ENCODE measurements at regions not wholly inside any gene's neighbourhood (a gene's known extent, or its start where the extent isn't known, plus 50 kb on each side); places are given as distances from the start of the nearest gene placed in this dataset.

- DNase-seq: no peak
- FAIRE-seq: no peak
- Histone ChIP-seq H3K9me3 (no peaks in the 10 kb centered on the region), H3K36me3 (no peaks in the 10 kb centered on the region), H3K27ac (no peak overlapping the region), H3K4me1 (no peaks in the 10 kb centered on the region), H3K4me3 (no peak overlapping the region), H3K27me3 (peaks cover 0 to 4% (median 0%) of the 10 kb centered on the region in 4 donors)
- intact Hi-C loops (cut with DNase I): no loop called here
- 88% methylated on average over 2 of the region's 2 CpGs for WGBS, 2 donors
- no peak for ATAC-seq
- no peak for TF ChIP-seq CTCF (IDR thresholded peaks at IDR 0.05)
Measured at GRCh38 chr9:80012557-80013330, 441.0 kb downstream of the TLE4 start.

GRCh38 chr9:80009204-80009603 is 437.4 kb downstream of the TLE4 start:
- no peaks in the 10 kb centered on the region for H3K36me3 ChIP-seq
- no peak for TF ChIP-seq CTCF (IDR thresholded peaks at IDR 0.05)
- ATAC-seq (peak in 3 of 4 donors; percentile 38 to 81 (median 48)), FAIRE-seq (no peak), DNase-seq (no peak)
- intact Hi-C loops (cut with DNase I): no loop called here
- no peaks in the 10 kb centered on the region for H3K9me3 ChIP-seq
- no peak overlapping the region for H3K27ac ChIP-seq
- no peaks in the 10 kb centered on the region for H3K4me1 ChIP-seq
- 14 to 19% methylated on average over 3 of the region's 3 CpGs for WGBS, 2 donors
- no peak overlapping the region for H3K4me3 ChIP-seq
- peaks cover 0 to 4% (median 0%) of the 10 kb centered on the region in 4 donors for H3K27me3 ChIP-seq

DNA sequence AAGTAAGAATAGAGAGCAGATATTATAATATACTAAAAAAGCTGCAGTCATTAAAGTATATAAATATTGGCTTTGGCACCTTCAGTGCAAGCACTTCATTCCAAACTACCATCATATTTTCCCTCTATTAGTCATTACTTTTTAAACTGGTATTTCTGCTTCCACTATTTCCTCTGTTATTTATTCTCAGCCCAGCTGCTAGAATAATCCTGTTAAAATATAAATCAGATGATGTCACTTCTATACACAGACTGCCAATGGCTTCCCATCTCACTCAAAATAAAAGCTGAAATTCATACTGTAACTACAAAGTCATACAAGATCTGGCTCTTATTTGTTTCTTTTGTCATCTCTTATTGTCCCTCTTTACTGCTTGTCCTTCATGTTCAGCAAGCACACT is 432.9 kb downstream of the TLE4 start:
- ATAC-seq: peak in 3 of 4 donors; percentile 44 to 70 (median 70)
- peaks cover 0 to under 1% (median 0%) of the 10 kb centered on the region in 4 donors for H3K27me3 ChIP-seq
- no peaks in the 10 kb centered on the region for H3K9me3 ChIP-seq
- DNase-seq: no peak
- no peak for TF ChIP-seq CTCF (IDR thresholded peaks at IDR 0.05)
- intact Hi-C loops (cut with DNase I): no loop called here
- H3K4me3 ChIP-seq: no peak overlapping the region
- H3K4me1 ChIP-seq: no peaks in the 10 kb centered on the region
- no peak overlapping the region for H3K27ac ChIP-seq
- no peak for FAIRE-seq
- no peaks in the 10 kb centered on the region for H3K36me3 ChIP-seq

DNA sequence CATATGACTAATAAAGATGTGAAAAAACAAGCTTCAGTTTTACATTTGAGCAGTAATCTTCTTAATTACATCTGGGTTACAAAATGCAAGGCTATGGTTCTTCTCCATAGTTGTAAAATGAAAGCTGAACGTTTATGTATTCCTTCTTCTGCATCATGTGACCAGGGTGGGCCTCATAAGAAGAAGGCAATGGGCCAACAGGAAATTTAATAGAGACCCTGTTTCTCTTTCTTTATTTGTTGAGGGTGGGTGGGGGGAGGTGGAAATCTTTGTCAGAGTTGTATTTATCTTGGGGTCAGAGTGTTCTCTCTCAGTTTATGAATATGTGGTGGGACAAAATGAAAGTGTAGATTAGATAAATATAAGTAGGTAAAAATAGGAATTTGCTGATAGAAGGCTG is 418.8 kb downstream of the TLE4 start:
- DNase-seq: no peak
- Histone ChIP-seq H3K27ac (no peak overlapping the region), H3K36me3 (no peaks in the 10 kb centered on the region), H3K9me3 (no peaks in the 10 kb centered on the region), H3K4me1 (peaks cover 5 to 19% (median 10%) of the 10 kb centered on the region in 3 donors), H3K27me3 (no peaks in the 10 kb centered on the region), H3K4me3 (no peak overlapping the region)
- no peak for TF ChIP-seq CTCF (IDR thresholded peaks at IDR 0.05)
- intact Hi-C loops (cut with DNase I): no loop called here
- 7 to 12% methylated on average over 1 of the region's 1 CpG for WGBS, 2 donors
- no peak for FAIRE-seq
- no peak for ATAC-seq

DNA sequence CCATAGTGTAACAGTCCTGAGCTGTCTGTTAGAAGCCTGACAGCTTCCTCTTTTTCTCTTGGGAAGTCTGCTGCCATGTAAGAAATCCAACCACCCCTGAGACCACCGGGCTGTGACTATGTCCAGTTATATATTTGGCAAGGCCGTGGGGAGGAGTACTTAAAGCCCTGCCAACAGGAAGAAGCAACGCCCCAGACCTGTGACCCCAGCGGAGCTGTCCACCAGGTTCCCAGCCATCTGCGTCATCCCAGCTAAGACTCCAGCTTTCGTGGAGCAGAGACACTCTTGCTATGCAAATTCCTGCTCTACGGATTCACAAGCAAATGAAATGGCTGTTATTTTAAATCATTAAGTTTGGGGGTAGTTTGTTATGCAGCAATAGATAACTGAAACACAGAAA is 417.3 kb downstream of the TLE4 start:
- Histone ChIP-seq H3K27me3 (no peaks in the 10 kb centered on the region), H3K9me3 (no peaks in the 10 kb centered on the region), H3K4me1 (peaks cover 5 to 19% (median 10%) of the 10 kb centered on the region in 3 donors), H3K4me3 (no peak overlapping the region), H3K27ac (no peak overlapping the region), H3K36me3 (no peaks in the 10 kb centered on the region)
- no peak for TF ChIP-seq CTCF (IDR thresholded peaks at IDR 0.05)
- no peak for FAIRE-seq
- WGBS, 2 donors: 61 to 63% methylated on average over 7 of the region's 7 CpGs
- intact Hi-C loops (cut with DNase I): no loop called here
- no peak for DNase-seq
- ATAC-seq: peak in 1 of 4 donors; percentile 14

All from pancreas (tissue), 10 donors.